Breast epithelium (tissue), 4 donors: ENCODE measurements at regions not wholly inside any gene's neighbourhood (a gene's known extent, or its start where the extent isn't known, plus 50 kb on each side); places are given as distances from the start of the nearest gene placed in this dataset.
A peak's percentile ranks its signal among the peaks of the same experiment; 100 is the strongest.

Source experiments
- DNase-seq, 2 donors: peaks; one replicate each; pipeline ENCODE4 v3.0.0-alpha.2; 2019; ENCODE audit warnings: low spot score in 2 of 2
- H3K27ac ChIP-seq, 2 donors: fragments of 200-600 bp; sonication (generic) in 1 of 2; one replicate each; pipeline ENCODE4 v1.5.1; 2016 to 2019; ENCODE audit warnings: mild to moderate bottlenecking in 1 of 2
- H3K27me3 ChIP-seq, 2 donors: fragments of 200-600 bp; sonication (generic) in 1 of 2; one replicate each; pipeline versions ENCODE4 v1.5.1 to v1.6.0; 2017 to 2019; ENCODE audit warnings: control low read depth in 1 of 2, mild to moderate bottlenecking in 1 of 2
- H3K36me3 ChIP-seq: fragments of 200-600 bp; one replicate; pipeline ENCODE4 v1.5.1; 2019
- H3K4me1 ChIP-seq, 2 donors: fragments of 200-600 bp; sonication (generic); one replicate each; pipeline ENCODE4 v1.5.1; 2016 to 2019; ENCODE audit warnings: control low read depth in 1 of 2
- H3K4me3 ChIP-seq, 3 donors: fragments of 200-600 bp; sonication (generic); 1 replicate in 2 of 3; 2 replicates in 1 of 3; pipeline ENCODE4 v1.5.1; 2016 to 2019; ENCODE audit warnings: mild to moderate bottlenecking in 3 of 3, moderate library complexity in 2 of 3
- H3K9me3 ChIP-seq, 2 donors: fragments of 200-600 bp; sonication (generic) in 1 of 2; one replicate each; pipeline ENCODE4 v1.5.1; 2016 to 2019; ENCODE audit warnings: control low read depth in 1 of 2
- POLR2A ChIP-seq: fragments of 450-650 bp; IDR thresholded peaks from one replicate; pipeline ENCODE4 v1.6.1; 2016; ENCODE audit warnings: antibody characterized with exemption, mild to moderate bottlenecking, moderate library complexity
- POLR2AphosphoS5 ChIP-seq, 3 donors: sonication (generic); formaldehyde crosslinking; IDR thresholded peaks; one replicate each; pipeline ENCODE4 v1.6.1; 2017; ENCODE audit warnings: antibody characterized with exemption in 3 of 3
- intact Hi-C: fragments of 100-400 bp; cut with DNase I; formaldehyde crosslinking; loops from one replicate; pipeline ENCODE4 v1.15.1; 2023; ENCODE audit warnings: low total_unique reads
- TF ChIP-seq, protein P1 (sequence below), 3 donors: fragments of 450-650 bp; IDR thresholded peaks; one replicate each; pipeline ENCODE4 v1.5.1; 2016 to 2017; ENCODE audit warnings: antibody characterized with exemption in 3 of 3, mild to moderate bottlenecking in 3 of 3, moderate library complexity in 3 of 3

DNA sequence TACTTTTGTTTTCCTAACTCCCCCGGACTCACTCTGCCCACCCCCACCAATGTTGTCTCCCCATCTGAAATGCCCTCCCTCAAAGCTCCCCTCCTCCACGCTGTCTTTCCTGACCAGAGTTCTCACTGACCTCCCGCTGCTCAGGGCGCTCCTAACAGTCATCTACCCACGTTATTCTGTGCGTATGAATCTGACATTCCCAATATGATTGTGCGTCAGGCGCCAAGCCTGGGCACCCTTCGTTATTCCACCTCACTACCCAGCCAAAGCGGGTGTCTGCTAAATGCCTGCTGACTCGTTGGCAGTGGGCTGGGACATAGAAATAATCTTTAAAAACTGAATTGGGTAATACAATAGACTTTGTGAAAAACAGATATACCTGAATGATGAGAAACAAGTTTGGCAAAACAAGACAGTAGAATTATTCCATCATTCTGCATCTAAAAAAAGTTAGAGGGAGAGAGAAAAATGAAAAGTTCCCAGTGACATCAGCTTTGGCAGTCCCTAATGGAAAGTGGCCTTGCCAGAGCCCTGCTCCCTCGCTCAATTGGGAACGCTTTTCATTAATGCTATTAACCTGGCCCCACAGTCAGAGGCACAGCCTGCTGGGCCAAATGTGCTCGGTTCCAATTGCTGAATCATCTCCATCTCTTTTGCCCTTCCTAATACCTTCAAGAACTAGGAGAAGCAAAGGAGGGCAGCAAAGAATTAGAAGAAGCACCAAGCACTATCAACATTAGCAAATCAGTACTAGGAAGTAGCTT, 74.0 kb upstream of the PLXNC1 start:
- H3K4me3 ChIP-seq: peak overlapping the region in 1 of 3 donors; percentile 25
- DNase-seq: peak in 1 of 2 donors; percentile 62
- TF ChIP-seq POLR2A (no peak), POLR2AphosphoS5 (IDR thresholded peaks at IDR 0.05) (peak in 2 of 3 donors; percentile 37 to 43)
- intact Hi-C loops: no loop called here
- H3K4me1 ChIP-seq: no peaks in the 10 kb centered on the region
- H3K27me3 ChIP-seq: no peaks in the 10 kb centered on the region
- H3K9me3 ChIP-seq: no peaks in the 10 kb centered on the region
- H3K36me3 ChIP-seq: no peaks in the 10 kb centered on the region
- peak overlapping the region; percentile 65 to 74 for H3K27ac ChIP-seq

GRCh38 chr12:94074980-94075629, 73.3 kb upstream of the PLXNC1 start:
- Histone ChIP-seq H3K27ac (peak overlapping the region; percentile 74 to 78), H3K36me3 (no peaks in the 10 kb centered on the region), H3K9me3 (no peaks in the 10 kb centered on the region), H3K4me1 (no peaks in the 10 kb centered on the region), H3K27me3 (no peaks in the 10 kb centered on the region), H3K4me3 (peak overlapping the region in 2 of 3 donors; percentile 12 to 25)
- DNase-seq: peak; percentile 54 to 59
- intact Hi-C loops: no loop called here
- no peak for TF ChIP-seq POLR2A
- TF ChIP-seq, protein P1, sequence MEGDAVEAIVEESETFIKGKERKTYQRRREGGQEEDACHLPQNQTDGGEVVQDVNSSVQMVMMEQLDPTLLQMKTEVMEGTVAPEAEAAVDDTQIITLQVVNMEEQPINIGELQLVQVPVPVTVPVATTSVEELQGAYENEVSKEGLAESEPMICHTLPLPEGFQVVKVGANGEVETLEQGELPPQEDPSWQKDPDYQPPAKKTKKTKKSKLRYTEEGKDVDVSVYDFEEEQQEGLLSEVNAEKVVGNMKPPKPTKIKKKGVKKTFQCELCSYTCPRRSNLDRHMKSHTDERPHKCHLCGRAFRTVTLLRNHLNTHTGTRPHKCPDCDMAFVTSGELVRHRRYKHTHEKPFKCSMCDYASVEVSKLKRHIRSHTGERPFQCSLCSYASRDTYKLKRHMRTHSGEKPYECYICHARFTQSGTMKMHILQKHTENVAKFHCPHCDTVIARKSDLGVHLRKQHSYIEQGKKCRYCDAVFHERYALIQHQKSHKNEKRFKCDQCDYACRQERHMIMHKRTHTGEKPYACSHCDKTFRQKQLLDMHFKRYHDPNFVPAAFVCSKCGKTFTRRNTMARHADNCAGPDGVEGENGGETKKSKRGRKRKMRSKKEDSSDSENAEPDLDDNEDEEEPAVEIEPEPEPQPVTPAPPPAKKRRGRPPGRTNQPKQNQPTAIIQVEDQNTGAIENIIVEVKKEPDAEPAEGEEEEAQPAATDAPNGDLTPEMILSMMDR (IDR thresholded peaks at IDR 0.05): peak; percentile 23 to 58 (median 50)
- peak in 2 of 3 donors; percentile 53 to 64 for TF ChIP-seq POLR2AphosphoS5 (IDR thresholded peaks at IDR 0.05)

- no peak for TF ChIP-seq POLR2A
- TF ChIP-seq, protein P1 (IDR thresholded peaks at IDR 0.05): no peak
- TF ChIP-seq POLR2AphosphoS5 (IDR thresholded peaks at IDR 0.05): no peak
- Histone ChIP-seq H3K9me3 (no peaks in the 10 kb centered on the region), H3K27ac (no peak overlapping the region), H3K4me3 (no peak overlapping the region), H3K4me1 (no peaks in the 10 kb centered on the region), H3K27me3 (no peaks in the 10 kb centered on the region), H3K36me3 (no peaks in the 10 kb centered on the region)
- intact Hi-C loops: no loop called here
- DNase-seq: no peak
Observed at GRCh38 chr12:94077209-94077608, 71.2 kb upstream of the PLXNC1 start.

DNA sequence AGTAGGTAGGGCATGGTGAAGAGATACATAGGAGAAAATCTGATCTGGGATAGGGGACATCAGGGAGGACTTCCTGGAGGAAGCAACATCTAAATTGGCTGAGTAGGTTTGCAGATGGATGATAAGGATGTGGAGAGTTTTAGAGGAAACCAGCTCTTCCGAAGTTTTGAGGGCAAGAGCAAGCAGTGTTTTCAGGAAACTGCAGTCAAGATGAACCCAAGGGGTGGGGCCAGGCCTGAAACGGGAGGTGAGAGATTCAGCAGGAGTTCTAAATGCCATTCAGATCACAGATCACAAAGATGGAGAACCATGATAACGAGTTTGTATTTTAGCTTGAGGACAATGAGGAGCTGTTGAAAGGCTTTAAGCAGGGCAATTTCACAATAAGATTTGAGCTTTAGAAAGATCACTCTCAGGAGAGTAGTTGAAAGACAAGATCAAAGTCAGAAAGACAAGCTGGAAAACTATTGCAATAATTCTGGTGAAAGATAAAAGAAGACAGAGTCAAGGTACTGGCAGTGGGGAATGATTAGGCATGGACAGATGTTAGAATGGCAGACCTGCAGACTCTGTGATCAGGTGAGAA, 70.1 kb upstream of the PLXNC1 start:
- intact Hi-C loops: no loop called here
- DNase-seq: no peak
- no peaks in the 10 kb centered on the region for H3K27me3 ChIP-seq
- H3K36me3 ChIP-seq: no peaks in the 10 kb centered on the region
- no peak overlapping the region for H3K4me3 ChIP-seq
- TF ChIP-seq POLR2AphosphoS5 (IDR thresholded peaks at IDR 0.05) (no peak), POLR2A (no peak)
- TF ChIP-seq, protein P1 (IDR thresholded peaks at IDR 0.05): no peak
- H3K27ac ChIP-seq: no peak overlapping the region
- no peaks in the 10 kb centered on the region for H3K4me1 ChIP-seq
- no peaks in the 10 kb centered on the region for H3K9me3 ChIP-seq

DNA sequence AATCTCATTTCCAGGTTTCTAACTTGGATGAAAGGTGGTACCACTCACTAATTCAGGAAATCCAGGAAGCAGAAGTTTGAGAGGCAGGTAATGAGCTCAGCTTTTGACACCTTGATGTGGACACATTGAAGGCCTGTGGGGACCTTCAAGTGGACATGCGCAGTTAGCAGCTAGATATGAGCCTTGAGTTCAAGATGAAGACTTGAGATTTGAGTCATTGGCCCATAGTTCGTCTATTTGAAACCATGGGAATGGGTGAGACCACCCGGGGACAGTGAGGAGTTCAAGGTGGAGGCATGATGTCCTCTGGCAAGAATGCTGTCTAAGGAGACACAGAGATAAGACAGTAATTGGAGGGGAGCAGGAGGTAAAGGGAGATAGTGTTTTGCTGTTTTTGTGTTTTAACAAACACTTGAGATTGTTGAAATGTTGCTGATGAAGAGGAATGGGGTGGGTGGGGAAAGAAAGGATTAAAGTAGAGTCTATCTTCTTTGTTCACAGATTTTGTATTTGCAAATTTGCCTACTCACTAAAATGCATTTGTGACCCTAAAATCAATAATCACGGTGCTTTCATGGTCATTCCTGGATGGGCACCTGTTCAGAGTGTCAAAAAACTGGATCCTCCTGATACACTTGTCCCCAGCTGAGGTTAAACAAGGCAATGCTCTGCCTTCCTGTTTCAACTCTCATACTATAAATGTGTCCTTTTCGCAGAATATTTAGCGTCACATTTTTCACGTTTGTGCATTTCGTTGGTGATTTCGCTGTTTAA, 69.5 kb upstream of the PLXNC1 start:
- H3K27ac ChIP-seq: no peak overlapping the region
- TF ChIP-seq, protein P1 (IDR thresholded peaks at IDR 0.05): no peak
- TF ChIP-seq POLR2AphosphoS5 (IDR thresholded peaks at IDR 0.05) (no peak), POLR2A (no peak)
- intact Hi-C loops: no loop called here

More for the DNA sequence above, 69.5 kb upstream of the PLXNC1 start:
- H3K4me3 ChIP-seq: no peak overlapping the region
- H3K9me3 ChIP-seq: no peaks in the 10 kb centered on the region
- H3K4me1 ChIP-seq: no peaks in the 10 kb centered on the region
- no peak for DNase-seq
- H3K36me3 ChIP-seq: no peaks in the 10 kb centered on the region
- H3K27me3 ChIP-seq: no peaks in the 10 kb centered on the region
